Tibial nerve (tissue), 4 donors: ENCODE measurements at regions not wholly inside any gene's neighbourhood (a gene's known extent, or its start where the extent isn't known, plus 50 kb on each side); places are given as distances from the start of the nearest gene placed in this dataset.

ENCODE experiments used
- EP300 ChIP-seq, 2 donors: sonication (generic); formaldehyde crosslinking; IDR thresholded peaks; one replicate each; pipeline ENCODE4 v1.6.1; 2017; ENCODE audit warnings: antibody characterized with exemption in 2 of 2, mild to moderate bottlenecking in 1 of 2
- POLR2A ChIP-seq, 2 donors: fragments of 450-650 bp; IDR thresholded peaks; one replicate each; pipeline ENCODE4 v1.6.1; 2017; ENCODE audit warnings: antibody characterized with exemption in 2 of 2, mild to moderate bottlenecking in 2 of 2, moderate library complexity in 2 of 2
- TF ChIP-seq, protein P1 (sequence below), 5 experiments: fragments of 200-600 bp in 3 of 5; fragments of 450-650 bp in 2 of 5; sonication (generic) in 3 of 5; IDR thresholded peaks; one replicate each; pipeline ENCODE4 v1.5.1; 2016 to 2019; ENCODE audit warnings: antibody characterized with exemption in 5 of 5, mild to moderate bottlenecking in 3 of 5, moderate library complexity in 2 of 5

DNA sequence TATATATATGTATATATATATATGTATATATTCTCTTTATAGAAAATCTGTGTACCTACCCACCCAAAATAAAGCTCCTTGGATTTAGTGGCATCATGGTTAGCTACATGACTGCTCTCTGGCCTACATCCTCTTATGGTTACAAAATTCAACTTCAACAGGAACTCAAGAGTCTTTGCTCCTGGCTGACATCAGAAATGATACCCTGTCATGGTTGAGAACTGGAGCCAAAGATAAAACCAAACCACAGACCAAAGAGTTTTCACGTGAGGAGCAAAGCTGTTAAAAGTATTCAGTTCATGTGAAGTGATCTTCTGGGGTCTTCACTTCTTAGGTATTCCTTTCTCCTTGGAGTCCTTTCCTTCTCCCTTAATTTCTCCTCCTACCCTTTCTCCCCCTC, 476.3 kb downstream of the SOX11 start:
- TF ChIP-seq, protein P1, sequence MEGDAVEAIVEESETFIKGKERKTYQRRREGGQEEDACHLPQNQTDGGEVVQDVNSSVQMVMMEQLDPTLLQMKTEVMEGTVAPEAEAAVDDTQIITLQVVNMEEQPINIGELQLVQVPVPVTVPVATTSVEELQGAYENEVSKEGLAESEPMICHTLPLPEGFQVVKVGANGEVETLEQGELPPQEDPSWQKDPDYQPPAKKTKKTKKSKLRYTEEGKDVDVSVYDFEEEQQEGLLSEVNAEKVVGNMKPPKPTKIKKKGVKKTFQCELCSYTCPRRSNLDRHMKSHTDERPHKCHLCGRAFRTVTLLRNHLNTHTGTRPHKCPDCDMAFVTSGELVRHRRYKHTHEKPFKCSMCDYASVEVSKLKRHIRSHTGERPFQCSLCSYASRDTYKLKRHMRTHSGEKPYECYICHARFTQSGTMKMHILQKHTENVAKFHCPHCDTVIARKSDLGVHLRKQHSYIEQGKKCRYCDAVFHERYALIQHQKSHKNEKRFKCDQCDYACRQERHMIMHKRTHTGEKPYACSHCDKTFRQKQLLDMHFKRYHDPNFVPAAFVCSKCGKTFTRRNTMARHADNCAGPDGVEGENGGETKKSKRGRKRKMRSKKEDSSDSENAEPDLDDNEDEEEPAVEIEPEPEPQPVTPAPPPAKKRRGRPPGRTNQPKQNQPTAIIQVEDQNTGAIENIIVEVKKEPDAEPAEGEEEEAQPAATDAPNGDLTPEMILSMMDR (IDR thresholded peaks at IDR 0.05) = no peak
- TF ChIP-seq POLR2A (IDR thresholded peaks at IDR 0.05) (no peak), EP300 (IDR thresholded peaks at IDR 0.05) (no peak)
